ENCODE measurements at regions not wholly inside any gene's neighbourhood (a gene's known extent, or its start where the extent isn't known, plus 50 kb on each side); places are given as distances from the start of the nearest gene placed in this dataset.

DNA sequence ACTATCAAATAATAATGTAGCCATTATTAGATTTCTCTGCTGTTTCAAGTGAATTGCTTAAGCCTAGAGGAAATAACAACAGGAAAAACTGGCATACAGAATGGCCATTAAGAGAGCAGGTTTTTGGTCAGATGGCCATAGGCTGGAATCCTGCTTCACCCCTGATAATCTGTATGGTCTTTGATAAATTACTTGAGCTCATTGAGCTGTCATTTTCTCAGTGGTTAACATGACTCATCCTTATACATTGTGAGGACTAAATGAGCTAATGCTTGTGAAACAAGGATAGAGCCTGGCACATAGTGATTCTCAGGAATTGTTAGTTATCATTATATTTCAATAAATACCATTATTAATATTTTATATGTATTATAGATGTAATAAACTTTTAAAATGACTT is 516.5 kb downstream of the KIF4B start:
- TF ChIP-seq, protein P1, sequence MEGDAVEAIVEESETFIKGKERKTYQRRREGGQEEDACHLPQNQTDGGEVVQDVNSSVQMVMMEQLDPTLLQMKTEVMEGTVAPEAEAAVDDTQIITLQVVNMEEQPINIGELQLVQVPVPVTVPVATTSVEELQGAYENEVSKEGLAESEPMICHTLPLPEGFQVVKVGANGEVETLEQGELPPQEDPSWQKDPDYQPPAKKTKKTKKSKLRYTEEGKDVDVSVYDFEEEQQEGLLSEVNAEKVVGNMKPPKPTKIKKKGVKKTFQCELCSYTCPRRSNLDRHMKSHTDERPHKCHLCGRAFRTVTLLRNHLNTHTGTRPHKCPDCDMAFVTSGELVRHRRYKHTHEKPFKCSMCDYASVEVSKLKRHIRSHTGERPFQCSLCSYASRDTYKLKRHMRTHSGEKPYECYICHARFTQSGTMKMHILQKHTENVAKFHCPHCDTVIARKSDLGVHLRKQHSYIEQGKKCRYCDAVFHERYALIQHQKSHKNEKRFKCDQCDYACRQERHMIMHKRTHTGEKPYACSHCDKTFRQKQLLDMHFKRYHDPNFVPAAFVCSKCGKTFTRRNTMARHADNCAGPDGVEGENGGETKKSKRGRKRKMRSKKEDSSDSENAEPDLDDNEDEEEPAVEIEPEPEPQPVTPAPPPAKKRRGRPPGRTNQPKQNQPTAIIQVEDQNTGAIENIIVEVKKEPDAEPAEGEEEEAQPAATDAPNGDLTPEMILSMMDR (conservative IDR thresholded peaks at IDR 0.05; ENCODE audit: low read length) = no peak
- no peak for TF ChIP-seq EZH2phosphoT487 (IDR thresholded peaks at IDR 0.05; ENCODE audit: borderline replicate concordance, low read depth, low read length)
- Histone ChIP-seq H3K4me3 (ENCODE audit: low read depth, low read length, poor library complexity, severe bottlenecking) (no peak overlapping the region), H3K9me2 (ENCODE audit: insufficient read depth, low read length) (no peaks in the 10 kb centered on the region), H4K20me1 (ENCODE audit: insufficient read depth, low read length) (no peaks in the 10 kb centered on the region), H3K4me1 (ENCODE audit: insufficient read depth, low read length, poor library complexity, severe bottlenecking) (no peaks in the 10 kb centered on the region), H3K27ac (ENCODE audit: low read depth, low read length, poor library complexity, severe bottlenecking) (no peak overlapping the region), H2AFZ (ENCODE audit: low read length) (no peak overlapping the region), H3K9me3 (ENCODE audit: low read length) (no peaks in the 10 kb centered on the region), H3K79me2 (ENCODE audit: insufficient read depth, low read depth, low read length) (no peaks in the 10 kb centered on the region), H3K36me3 (ENCODE audit: insufficient read depth, low read length) (no peaks in the 10 kb centered on the region), H3K4me2 (ENCODE audit: low read length) (no peak overlapping the region)
- ChIA-PET POLR2A (interaction anchor here (0.7 to 1.2 kb wide), 2 partner anchors 125 to 454 kb away, joined by 3 read pairs; no protein-coding TSS in a partner anchor), CTCF (ENCODE audit: unreplicated experiment) (no interaction called here)
- no peak for DNase-seq (ENCODE audit: low spot score)
- intact Hi-C loops (cut with micrococcal nuclease; ENCODE audit: unreplicated experiment) = no loop called here
- BruUV-seq (replicated peaks) = no TSS peak

DNA sequence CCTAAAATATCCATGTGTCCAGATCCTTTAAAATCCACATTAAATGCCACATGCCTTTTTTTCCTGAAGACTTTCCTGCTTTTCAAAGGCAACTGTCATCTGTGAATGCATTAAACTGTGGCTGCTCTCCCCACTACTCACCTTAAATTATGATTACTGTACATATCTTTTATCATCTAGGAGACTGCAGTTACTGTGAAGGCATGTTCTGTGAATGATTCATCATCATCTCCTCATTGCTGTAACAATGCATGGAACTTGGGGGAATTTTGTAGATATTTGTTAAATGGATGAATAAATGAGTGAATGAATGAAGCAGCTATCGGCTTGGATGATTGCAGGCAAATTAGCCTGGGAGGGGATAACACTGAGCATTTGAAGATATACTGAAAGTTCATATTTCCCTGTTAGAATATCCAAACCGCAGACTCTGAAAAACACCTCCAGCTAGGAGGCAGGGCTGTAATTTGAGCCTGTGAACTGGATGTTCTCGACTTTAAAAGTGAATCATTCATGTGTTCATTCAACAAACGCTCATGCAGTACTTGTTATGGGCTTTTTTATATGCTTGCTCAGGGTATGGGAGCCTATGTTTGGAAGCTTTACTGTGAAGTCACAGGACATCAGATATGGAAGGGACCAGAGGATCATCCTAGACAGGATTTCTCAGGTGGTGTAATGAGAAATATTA is 519.2 kb downstream of the KIF4B start:
- H3K36me3 ChIP-seq (ENCODE audit: insufficient read depth, low read length) = no peaks in the 10 kb centered on the region
- POLR2A ChIA-PET = interaction anchor here (1.1 kb wide), 1 partner anchor 27 kb away, joined by 3 read pairs; no protein-coding TSS in a partner anchor
- H3K4me3 ChIP-seq (ENCODE audit: low read depth, low read length, poor library complexity, severe bottlenecking) = no peak overlapping the region
- H2AFZ ChIP-seq (ENCODE audit: low read length) = no peak overlapping the region
- no peaks in the 10 kb centered on the region for H3K4me1 ChIP-seq (ENCODE audit: insufficient read depth, low read length, poor library complexity, severe bottlenecking)
- no TSS peak for BruUV-seq (replicated peaks)
- H3K9me3 ChIP-seq (ENCODE audit: low read length) = no peaks in the 10 kb centered on the region
- no peaks in the 10 kb centered on the region for H4K20me1 ChIP-seq (ENCODE audit: insufficient read depth, low read length)
- no peak overlapping the region for H3K4me2 ChIP-seq (ENCODE audit: low read length)
- no peaks in the 10 kb centered on the region for H3K79me2 ChIP-seq (ENCODE audit: insufficient read depth, low read depth, low read length)
- DNase-seq (ENCODE audit: low spot score) = no peak
- CTCF ChIA-PET (ENCODE audit: unreplicated experiment) = no interaction called here
- H3K9me2 ChIP-seq (ENCODE audit: insufficient read depth, low read length) = no peaks in the 10 kb centered on the region
- no peak for TF ChIP-seq EZH2phosphoT487 (IDR thresholded peaks at IDR 0.05; ENCODE audit: borderline replicate concordance, low read depth, low read length)
- TF ChIP-seq, protein P1 (conservative IDR thresholded peaks at IDR 0.05; ENCODE audit: low read length) = no peak
- intact Hi-C loops (cut with micrococcal nuclease; ENCODE audit: unreplicated experiment) = no loop called here
- no peak overlapping the region for H3K27ac ChIP-seq (ENCODE audit: low read depth, low read length, poor library complexity, severe bottlenecking)

DNA sequence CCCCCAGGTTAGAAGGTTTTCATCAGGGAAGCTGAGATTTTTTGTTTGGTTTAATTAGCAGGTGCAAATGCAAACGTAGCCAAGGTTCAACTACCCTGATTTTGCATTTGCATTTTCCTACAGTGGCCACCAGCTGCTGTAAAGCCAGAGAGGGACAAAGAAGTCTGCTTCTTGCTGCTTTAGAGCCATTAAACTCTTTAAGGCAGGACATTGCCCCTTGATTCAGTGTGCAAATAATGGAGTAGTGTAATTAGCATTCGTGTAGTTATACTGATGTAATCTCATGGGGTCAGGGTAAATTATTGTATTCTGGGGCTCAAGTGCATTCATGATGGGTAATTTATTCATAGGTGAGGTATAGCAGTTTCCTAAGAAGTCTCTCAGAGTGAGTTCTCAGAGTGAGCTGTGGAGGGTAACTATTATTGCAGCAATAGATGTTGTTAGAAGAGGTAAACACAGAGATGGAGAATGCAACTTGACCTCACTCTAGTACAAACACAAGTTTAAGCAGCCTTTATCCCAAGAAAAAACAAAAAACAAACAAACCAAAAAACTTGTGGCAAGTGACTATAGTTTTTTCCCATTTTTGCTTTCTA is 526.5 kb downstream of the KIF4B start:
- Histone ChIP-seq H2AFZ (ENCODE audit: low read length) (no peak overlapping the region), H3K9me3 (ENCODE audit: low read length) (no peaks in the 10 kb centered on the region), H4K20me1 (ENCODE audit: insufficient read depth, low read length) (no peaks in the 10 kb centered on the region), H3K79me2 (ENCODE audit: insufficient read depth, low read depth, low read length) (no peaks in the 10 kb centered on the region), H3K4me3 (ENCODE audit: low read depth, low read length, poor library complexity, severe bottlenecking) (no peak overlapping the region), H3K9me2 (ENCODE audit: insufficient read depth, low read length) (no peaks in the 10 kb centered on the region), H3K4me1 (ENCODE audit: insufficient read depth, low read length, poor library complexity, severe bottlenecking) (no peaks in the 10 kb centered on the region), H3K4me2 (ENCODE audit: low read length) (no peak overlapping the region), H3K36me3 (ENCODE audit: insufficient read depth, low read length) (no peaks in the 10 kb centered on the region), H3K27ac (ENCODE audit: low read depth, low read length, poor library complexity, severe bottlenecking) (no peak overlapping the region)
- no TSS peak for BruUV-seq (replicated peaks)
- intact Hi-C loops (cut with micrococcal nuclease; ENCODE audit: unreplicated experiment) = no loop called here
- ChIA-PET CTCF (ENCODE audit: unreplicated experiment) (no interaction called here), POLR2A (interaction anchor here (1.1 kb wide), 1 partner anchor 8 kb away, joined by 3 read pairs; no protein-coding TSS in a partner anchor)
- DNase-seq (ENCODE audit: low spot score) = no peak
- TF ChIP-seq, protein P1 (conservative IDR thresholded peaks at IDR 0.05; ENCODE audit: low read length) = no peak
- no peak for TF ChIP-seq EZH2phosphoT487 (IDR thresholded peaks at IDR 0.05; ENCODE audit: borderline replicate concordance, low read depth, low read length)
